Thymus (tissue), 11 donors: ENCODE measurements at regions not wholly inside any gene's neighbourhood (a gene's known extent, or its start where the extent isn't known, plus 50 kb on each side); places are given as distances from the start of the nearest gene placed in this dataset.

Experiments used
- DNase-seq, 9 donors: peaks; one replicate each; pipeline ENCODE4 v3.0.0-alpha.2; 2013; ENCODE audit warnings: low spot score in 9 of 9, low read depth in 6 of 9, missing footprints in 1 of 9
- H3K27ac ChIP-seq, 2 donors: one replicate each; pipeline ENCODE4 v1.5.1; 2013; ENCODE audit warnings: control low read depth in 1 of 2, low read depth in 1 of 2, low read length in 1 of 2, mild to moderate bottlenecking in 1 of 2, moderate library complexity in 1 of 2
- H3K27me3 ChIP-seq, 2 donors: one replicate each; pipeline ENCODE4 v1.5.1; 2013; ENCODE audit warnings: low read length in 1 of 2; ENCODE audit not compliant: control insufficient read depth in 2 of 2, insufficient read depth in 1 of 2
- H3K36me3 ChIP-seq, 2 donors: one replicate each; pipeline ENCODE4 v1.5.1; 2013; ENCODE audit warnings: low read length in 1 of 2, mild to moderate bottlenecking in 1 of 2, moderate library complexity in 1 of 2; ENCODE audit not compliant: control insufficient read depth in 2 of 2, insufficient read depth in 2 of 2
- H3K4me1 ChIP-seq, 2 donors: one replicate each; pipeline ENCODE4 v1.5.1; 2013; ENCODE audit warnings: low read length in 2 of 2; ENCODE audit not compliant: control insufficient read depth in 2 of 2, insufficient read depth in 2 of 2
- H3K4me3 ChIP-seq, 2 donors: one replicate each; pipeline ENCODE4 v1.5.1; 2013; ENCODE audit warnings: low read length in 2 of 2, control low read depth in 1 of 2, mild to moderate bottlenecking in 1 of 2
- H3K9me3 ChIP-seq, 2 donors: one replicate each; pipeline ENCODE4 v1.5.1; 2013; ENCODE audit warnings: low read length in 1 of 2, mild to moderate bottlenecking in 1 of 2; ENCODE audit not compliant: control insufficient read depth in 2 of 2, insufficient read depth in 1 of 2
- WGBS: extraction: QIAGEN DNeasy Blood & Tissue Kit; methylation state at CpG from one replicate; pipeline ENCODE4 v1.1.7; 2013; 5-methylcytosine and 5-hydroxymethylcytosine counted together
- donor health status: healthy.

DNA sequence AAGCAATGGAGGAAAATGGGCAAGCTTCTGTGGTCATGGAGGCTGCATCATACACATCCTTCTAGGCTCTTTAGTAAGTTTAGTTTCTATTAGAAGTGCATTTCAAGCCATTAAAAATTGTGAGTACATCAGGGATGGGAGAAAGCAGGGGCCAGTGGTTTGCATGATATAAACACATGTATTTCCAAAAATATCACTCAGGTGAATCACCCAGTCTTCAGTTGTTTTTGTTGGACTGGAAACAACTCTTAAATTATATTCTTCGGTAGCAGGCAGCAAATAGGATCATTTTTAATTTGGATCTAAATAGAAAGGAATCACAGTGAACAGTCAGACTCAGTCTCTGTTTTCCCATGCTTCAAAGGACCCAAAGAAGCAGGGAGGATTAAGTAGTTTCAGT lies 657.9 kb downstream of the TLR4 start:
- DNase-seq: no peak

DNA sequence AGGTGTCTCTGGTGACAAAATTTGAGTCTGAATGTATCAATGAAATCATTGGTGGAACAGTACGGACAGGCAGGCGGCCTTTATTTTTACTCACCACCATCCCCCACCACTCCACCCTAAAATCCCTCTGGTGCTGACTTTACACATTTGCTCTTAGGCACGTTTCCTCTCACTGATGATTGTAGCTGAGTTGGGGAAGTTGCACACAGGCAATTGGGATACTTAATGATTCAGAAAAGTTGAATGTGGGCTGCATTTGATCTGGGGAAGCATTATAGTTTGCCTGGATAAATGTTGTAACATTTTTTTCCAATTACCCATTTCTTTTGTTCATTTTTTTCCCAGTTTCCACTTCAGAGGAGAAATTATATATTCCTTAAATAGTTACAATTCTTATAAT lies 658.4 kb downstream of the TLR4 start:
- H3K27ac ChIP-seq: no peak overlapping the region
- H3K27me3 ChIP-seq: no peaks in the 10 kb centered on the region
- no peaks in the 10 kb centered on the region for H3K4me1 ChIP-seq
- DNase-seq: no peak
- no peak overlapping the region for H3K4me3 ChIP-seq
- H3K9me3 ChIP-seq: peaks cover 1 to 14% of the 10 kb centered on the region in 2 donors
- WGBS: 87% methylated on average over 3 of the region's 3 CpGs
- H3K36me3 ChIP-seq: no peaks in the 10 kb centered on the region

More for the DNA sequence above, 657.9 kb downstream of the TLR4 start:
- Histone ChIP-seq H3K36me3 (no peaks in the 10 kb centered on the region), H3K27me3 (no peaks in the 10 kb centered on the region), H3K4me3 (no peak overlapping the region), H3K27ac (no peak overlapping the region), H3K9me3 (peaks cover 1 to 14% of the 10 kb centered on the region in 2 donors), H3K4me1 (no peaks in the 10 kb centered on the region)
- WGBS: 85% methylated on average over 1 of the region's 1 CpG

DNA sequence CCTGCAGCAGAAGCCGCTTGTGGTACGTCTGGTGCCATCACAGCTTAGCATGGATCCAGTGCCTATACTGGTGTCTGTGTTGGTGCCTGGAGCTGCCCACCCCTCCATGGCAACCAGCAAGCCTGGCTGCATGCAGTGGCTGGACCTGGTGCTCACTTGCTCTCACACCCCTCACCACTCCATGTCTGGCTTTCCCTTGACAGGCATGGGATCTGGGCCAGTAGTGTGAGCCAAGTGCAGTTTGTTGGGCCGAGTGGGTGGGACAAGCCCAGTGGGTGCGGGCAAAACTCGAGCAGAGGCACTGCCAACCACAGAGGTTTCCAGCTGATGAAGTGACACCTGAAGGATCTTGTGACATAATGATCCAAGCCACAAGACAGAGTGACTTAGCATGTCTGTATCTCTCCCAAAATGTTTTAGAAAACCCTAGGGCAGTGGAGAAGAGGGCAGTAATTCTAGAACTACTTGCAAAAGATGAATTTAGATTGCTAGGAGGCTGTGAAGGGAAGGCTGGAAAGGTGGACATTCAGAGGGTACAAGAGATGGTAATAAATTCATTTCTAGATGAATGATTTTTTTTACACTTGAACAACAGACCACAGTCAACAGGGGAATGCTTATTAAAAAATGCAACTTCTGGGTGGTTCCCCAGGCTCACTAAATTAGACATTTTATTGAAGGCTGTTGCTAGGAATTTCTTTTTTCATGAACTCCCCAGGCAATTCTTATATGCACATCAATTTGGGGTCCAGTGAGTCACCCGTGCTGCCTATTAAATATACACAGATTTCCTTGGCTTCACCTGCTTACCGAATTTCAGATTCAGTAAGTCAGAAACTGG lies 660.3 kb downstream of the TLR4 start:
- DNase-seq: no peak
- H3K27ac ChIP-seq: no peak overlapping the region
- WGBS: 85% methylated on average over 7 of the region's 7 CpGs
- no peaks in the 10 kb centered on the region for H3K4me1 ChIP-seq
- peaks cover 1 to 14% of the 10 kb centered on the region in 2 donors for H3K9me3 ChIP-seq
- H3K4me3 ChIP-seq: no peak overlapping the region
- H3K36me3 ChIP-seq: no peaks in the 10 kb centered on the region
- no peaks in the 10 kb centered on the region for H3K27me3 ChIP-seq

DNA sequence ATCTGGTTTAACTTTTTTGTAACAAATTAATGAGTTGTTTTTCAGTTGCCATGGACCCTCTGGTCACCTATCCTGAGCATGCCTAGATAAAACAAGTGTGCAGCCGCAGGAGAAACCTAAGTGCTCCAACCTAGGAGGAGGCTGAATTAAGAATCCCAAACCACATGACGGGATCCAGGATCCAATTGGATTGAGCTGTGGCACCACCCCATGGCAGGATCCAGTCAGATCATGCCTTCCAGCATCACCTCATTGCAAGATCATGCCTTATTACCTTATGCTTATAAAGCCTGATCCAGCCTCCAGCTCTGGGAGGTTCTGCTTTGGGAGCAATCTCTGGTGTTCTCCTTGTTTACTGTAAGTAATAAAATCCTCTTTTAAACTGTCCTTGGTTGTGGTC lies 662.0 kb downstream of the TLR4 start:
- no peaks in the 10 kb centered on the region for H3K4me1 ChIP-seq
- H3K36me3 ChIP-seq: no peaks in the 10 kb centered on the region
- peaks cover 1 to 14% of the 10 kb centered on the region in 2 donors for H3K9me3 ChIP-seq
- whole genome bisulfite sequencing: 90% methylated on average over 2 of the region's 2 CpGs
- H3K4me3 ChIP-seq: no peak overlapping the region
- H3K27ac ChIP-seq: no peak overlapping the region
- H3K27me3 ChIP-seq: no peaks in the 10 kb centered on the region
- no peak for DNase-seq

DNA sequence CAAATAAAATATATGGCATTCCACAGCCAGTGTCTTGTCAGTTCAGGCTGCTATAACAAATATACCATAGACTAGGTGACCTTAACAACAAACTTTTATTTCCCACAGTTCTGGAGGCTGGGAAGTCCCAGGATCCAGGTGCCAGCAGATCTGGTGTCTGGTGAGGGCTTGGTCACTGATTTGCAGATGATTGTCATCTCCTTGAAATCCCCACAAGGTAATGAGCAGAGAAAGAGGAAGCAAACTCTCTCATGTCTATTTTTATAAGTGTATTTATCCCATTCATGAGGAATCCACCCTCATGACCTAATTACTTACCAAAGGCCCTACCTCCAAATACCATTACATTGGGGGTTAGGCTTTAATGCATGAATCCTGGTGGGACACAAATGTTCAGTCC lies 663.2 kb downstream of the TLR4 start:
- no peak overlapping the region for H3K4me3 ChIP-seq
- DNase-seq: no peak

DNA sequence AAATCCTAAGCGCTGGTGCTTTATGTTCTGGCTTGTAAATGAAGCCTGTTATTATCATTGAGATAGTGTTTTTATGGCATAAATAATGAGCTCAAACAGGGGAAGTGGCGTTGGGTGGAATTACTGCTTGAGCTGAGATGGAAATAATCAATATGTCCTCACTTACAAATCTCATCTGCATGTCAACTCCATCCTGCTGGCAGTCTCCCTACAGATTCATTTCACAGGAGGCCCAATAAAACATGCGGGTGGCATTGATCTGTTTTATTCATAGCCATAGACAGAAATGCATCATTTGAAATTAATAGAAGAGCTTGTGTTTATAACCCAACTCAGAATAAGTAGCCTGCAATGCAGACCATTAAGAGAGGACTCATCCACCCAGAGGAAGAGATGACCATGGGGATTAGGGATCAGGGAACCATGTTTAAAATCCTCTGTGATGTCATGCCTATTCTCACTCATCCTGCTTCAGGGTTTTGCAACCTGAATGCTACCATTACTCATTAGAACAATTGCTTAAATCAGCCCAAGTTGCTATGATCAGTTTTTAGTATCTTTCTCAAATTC lies 680.4 kb downstream of the TLR4 start:
- Histone ChIP-seq H3K27me3 (no peaks in the 10 kb centered on the region), H3K4me1 (no peaks in the 10 kb centered on the region)

More for the DNA sequence above, 663.2 kb downstream of the TLR4 start:
- H3K27ac ChIP-seq: no peak overlapping the region
- H3K27me3 ChIP-seq: no peaks in the 10 kb centered on the region
- no peaks in the 10 kb centered on the region for H3K36me3 ChIP-seq
- H3K9me3 ChIP-seq: peaks cover 1 to 14% of the 10 kb centered on the region in 2 donors
- no peaks in the 10 kb centered on the region for H3K4me1 ChIP-seq

DNA sequence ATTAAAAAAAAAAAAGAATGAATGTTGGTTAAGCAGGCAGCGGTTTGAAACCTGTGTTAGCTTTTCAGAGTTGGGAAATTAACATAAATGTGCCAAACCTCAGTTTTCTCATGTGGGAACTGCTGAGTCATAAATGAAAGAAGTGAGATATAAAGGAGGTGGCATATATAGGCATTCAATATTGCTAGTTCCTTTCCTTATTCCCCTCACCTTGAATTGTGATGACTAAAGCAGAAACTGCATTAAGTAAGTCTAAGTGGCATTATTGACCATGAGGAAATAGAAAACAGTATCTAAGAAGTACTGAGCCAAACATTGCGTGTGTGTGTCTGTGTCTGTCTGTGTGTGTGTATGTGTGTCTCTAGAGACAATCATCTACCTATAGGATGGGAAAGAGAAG lies 691.2 kb downstream of the TLR4 start:
- H3K4me3 ChIP-seq: no peak overlapping the region
- no peaks in the 10 kb centered on the region for H3K9me3 ChIP-seq
- no peak for DNase-seq
- no peaks in the 10 kb centered on the region for H3K4me1 ChIP-seq
- H3K36me3 ChIP-seq: no peaks in the 10 kb centered on the region
- 87% methylated on average over 2 of the region's 2 CpGs for WGBS
- H3K27me3 ChIP-seq: no peaks in the 10 kb centered on the region
- no peak overlapping the region for H3K27ac ChIP-seq

More for the DNA sequence above, 680.4 kb downstream of the TLR4 start:
- H3K4me3 ChIP-seq: no peak overlapping the region
- no peak for DNase-seq
- H3K36me3 ChIP-seq: no peaks in the 10 kb centered on the region
- no peaks in the 10 kb centered on the region for H3K9me3 ChIP-seq
- no peak overlapping the region for H3K27ac ChIP-seq
- WGBS: 81% methylated on average over 3 of the region's 3 CpGs

DNA sequence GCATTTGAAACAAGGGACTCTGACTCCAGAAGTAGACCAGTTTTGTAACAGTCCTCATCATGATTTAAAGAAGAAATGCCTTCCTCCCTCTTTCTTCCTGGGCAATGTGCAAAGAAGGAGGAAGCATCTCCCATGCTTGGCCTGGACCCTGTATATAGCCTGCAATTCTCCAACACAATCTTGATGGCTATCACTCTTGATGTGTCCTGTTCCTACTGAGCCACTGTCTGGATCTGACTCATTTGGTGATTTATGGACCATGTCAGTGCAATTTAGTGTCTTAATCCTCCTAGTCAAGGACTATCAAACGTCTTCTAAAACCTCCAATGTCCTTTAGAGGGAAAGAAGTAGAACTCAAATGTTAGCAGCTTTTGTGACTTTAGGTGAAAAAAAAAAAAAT lies 697.3 kb downstream of the TLR4 start:
- 19% methylated on average over 1 of the region's 1 CpG for WGBS
- H3K27me3 ChIP-seq: no peaks in the 10 kb centered on the region
- H3K4me1 ChIP-seq: no peaks in the 10 kb centered on the region
- no peak for DNase-seq
- H3K36me3 ChIP-seq: no peaks in the 10 kb centered on the region
- H3K27ac ChIP-seq: no peak overlapping the region
- H3K9me3 ChIP-seq: no peaks in the 10 kb centered on the region
- H3K4me3 ChIP-seq: no peak overlapping the region

DNA sequence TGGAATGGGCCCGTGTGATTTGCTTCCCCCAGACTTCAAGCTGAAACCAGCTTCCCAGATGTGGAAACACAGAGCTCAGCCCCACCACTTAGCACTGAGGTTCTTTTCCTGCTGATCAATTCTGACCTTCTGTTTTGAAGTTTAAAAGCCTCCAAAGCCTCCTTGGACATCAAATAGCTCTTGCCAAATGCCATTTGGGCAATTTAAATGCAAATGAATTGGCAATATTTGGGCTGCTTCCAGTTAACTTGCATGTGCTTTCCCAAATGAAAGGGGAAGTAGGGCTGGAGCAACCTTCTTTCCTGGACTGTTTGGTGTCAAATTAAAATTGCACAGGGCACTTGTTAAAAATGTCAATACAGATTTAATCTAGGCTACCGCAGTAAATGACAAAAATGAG lies 710.5 kb downstream of the TLR4 start:
- H3K4me3 ChIP-seq: no peak overlapping the region
- 63% methylated on average over 2 of the region's 2 CpGs for WGBS
- DNase-seq: no peak
- no peaks in the 10 kb centered on the region for H3K27me3 ChIP-seq
- no peak overlapping the region for H3K27ac ChIP-seq
- H3K4me1 ChIP-seq: no peaks in the 10 kb centered on the region
- no peaks in the 10 kb centered on the region for H3K9me3 ChIP-seq
- no peaks in the 10 kb centered on the region for H3K36me3 ChIP-seq
